Neural progenitor cell (in vitro differentiated cells): ENCODE measurements at regions not wholly inside any gene's neighbourhood (a gene's known extent, or its start where the extent isn't known, plus 50 kb on each side); places are given as distances from the start of the nearest gene placed in this dataset.

Experiments used
- CTCF ChIP-seq: fragments of 200-600 bp; sonication (generic); IDR thresholded peaks from 2 replicates; pipeline ENCODE4 v1.5.1; 2017; ENCODE audit warnings: antibody characterized with exemption, mild to moderate bottlenecking
- EZH2 ChIP-seq: fragments of 200-600 bp; sonication (generic); IDR thresholded peaks from 2 replicates; pipeline ENCODE4 v1.6.1; 2017; ENCODE audit warnings: antibody characterized with exemption, mild to moderate bottlenecking, moderate library complexity
- EZH2phosphoT487 ChIP-seq: fragments of 200-600 bp; sonication (generic); IDR thresholded peaks from 2 replicates; pipeline ENCODE4 v1.6.1; 2017; ENCODE audit warnings: antibody characterized with exemption

DNA sequence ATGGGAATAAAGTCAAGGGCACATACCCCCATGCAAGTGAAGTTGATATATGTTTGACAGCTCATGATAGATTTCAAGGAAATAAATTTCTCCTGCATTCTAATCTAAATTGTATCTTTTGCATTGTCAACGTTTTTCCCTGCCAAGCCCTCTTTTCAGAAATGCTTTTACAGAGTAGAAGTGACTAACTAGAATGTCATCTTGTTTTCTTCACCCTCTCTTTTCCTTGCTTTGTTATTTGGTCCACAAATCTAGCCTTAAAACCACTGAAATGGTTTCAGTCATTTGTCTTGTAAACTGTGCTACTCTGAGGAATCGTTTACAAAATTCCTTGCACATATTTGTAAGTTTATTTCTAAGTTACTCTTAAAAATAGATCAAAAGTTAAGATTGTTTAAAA lies 600.8 kb upstream of the CXADR start:
- TF ChIP-seq CTCF (no peak), EZH2 (no peak), EZH2phosphoT487 (no peak)
